VCaP (cell line): ENCODE measurements at regions not wholly inside any gene's neighbourhood (a gene's known extent, or its start where the extent isn't known, plus 50 kb on each side); places are given as distances from the start of the nearest gene placed in this dataset.

Source experiments
- H3K27ac ChIP-seq: fragments of 450-650 bp; 2 replicates; pipeline ENCODE4 v1.5.1; 2017
- CTCF ChIP-seq: fragments of 450-650 bp; conservative IDR thresholded peaks from 2 replicates; pipeline ENCODE4 v1.5.1; 2017; ENCODE audit warnings: mild to moderate bottlenecking, moderate library complexity

GRCh38 chr1:82950606-82951200, 1048.2 kb downstream of the TTLL7 start:
- no peak for TF ChIP-seq CTCF
- no peak overlapping the region for H3K27ac ChIP-seq

- no peak overlapping the region for H3K27ac ChIP-seq
- TF ChIP-seq CTCF: no peak
Observed at GRCh38 chr1:82948386-82948785, 1050.5 kb downstream of the TTLL7 start.

GRCh38 chr1:82947278-82947677, 1051.7 kb downstream of the TTLL7 start:
- no peak overlapping the region for H3K27ac ChIP-seq
- no peak for TF ChIP-seq CTCF

- no peak overlapping the region for H3K27ac ChIP-seq
- no peak for TF ChIP-seq CTCF
Observed at GRCh38 chr1:82946096-82946605, 1052.8 kb downstream of the TTLL7 start.

GRCh38 chr1:82944822-82945221, 1054.1 kb downstream of the TTLL7 start:
- no peak for TF ChIP-seq CTCF
- H3K27ac ChIP-seq: no peak overlapping the region

- no peak overlapping the region for H3K27ac ChIP-seq
- no peak for TF ChIP-seq CTCF
Observed at GRCh38 chr1:82934074-82934473, 1064.9 kb downstream of the TTLL7 start.

GRCh38 chr1:82932727-82933126, 1066.2 kb downstream of the TTLL7 start:
- no peak overlapping the region for H3K27ac ChIP-seq
- no peak for TF ChIP-seq CTCF
